ENCODE measurements at regions not wholly inside any gene's neighbourhood (a gene's known extent, or its start where the extent isn't known, plus 50 kb on each side); places are given as distances from the start of the nearest gene placed in this dataset.
"Not testable (repeated sequence)": the region's sequence is repeated elsewhere in the genome, so short reads cannot be mapped to it uniquely, and the experiment has no call there.

DNA sequence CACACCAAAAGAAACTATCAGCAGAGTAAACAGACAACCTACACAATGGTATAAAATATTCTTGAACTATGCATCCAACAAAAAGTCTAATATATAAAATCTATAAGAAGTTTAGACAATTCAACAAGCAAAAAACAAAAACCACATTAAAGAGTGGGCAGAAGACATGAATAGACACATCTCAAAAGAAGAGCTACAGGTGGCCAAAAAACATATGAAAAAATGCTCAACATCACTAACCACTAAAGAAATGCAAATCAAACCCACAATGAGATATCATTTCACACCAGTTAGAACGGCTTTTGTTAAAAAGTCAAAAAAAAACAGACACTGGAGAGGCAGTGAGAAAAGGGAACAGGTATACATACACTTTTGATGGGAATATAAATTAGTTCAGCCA, 348.9 kb upstream of the MAF start:
- H3K9me3 ChIP-seq (ENCODE audit: control insufficient read depth in 2 of 2, insufficient read depth in 1 of 2, low read depth in 1 of 2, low read length in 1 of 2): no peaks in the 10 kb centered on the region
- no peaks in the 10 kb centered on the region for H3K27me3 ChIP-seq (ENCODE audit: control insufficient read depth in 3 of 3, insufficient read depth in 3 of 3, low read length in 3 of 3)
- no peaks in the 10 kb centered on the region for H3K4me1 ChIP-seq (ENCODE audit: control insufficient read depth in 3 of 3, insufficient read depth in 2 of 3, low read depth in 1 of 3, low read length in 2 of 3)
- 68 to 94% (median 75%) methylated on average over 1 of the region's 1 CpG for WGBS, 3 donors
- no peaks in the 10 kb centered on the region for H3K36me3 ChIP-seq (ENCODE audit: control insufficient read depth in 3 of 3, insufficient read depth in 2 of 3, low read depth in 1 of 3, low read length in 3 of 3)
- DNase-seq: no peak
- H3K27ac ChIP-seq (ENCODE audit: low read depth in 1 of 3, low read length in 2 of 3): no peak overlapping the region
- FAIRE-seq: no peak
- H3K4me3 ChIP-seq (ENCODE audit: low read depth in 1 of 3, low read length in 3 of 3): no peak overlapping the region

GRCh38 chr16:79947771-79948170, 347.2 kb upstream of the MAF start:
- no peak for FAIRE-seq

GRCh38 chr16:79946252-79946651, 345.7 kb upstream of the MAF start:
- Histone ChIP-seq H3K9me3 (ENCODE audit: control insufficient read depth in 2 of 2, insufficient read depth in 1 of 2, low read depth in 1 of 2, low read length in 1 of 2) (no peaks in the 10 kb centered on the region), H3K27me3 (ENCODE audit: control insufficient read depth in 3 of 3, insufficient read depth in 3 of 3, low read length in 3 of 3) (no peaks in the 10 kb centered on the region), H3K36me3 (ENCODE audit: control insufficient read depth in 3 of 3, insufficient read depth in 2 of 3, low read depth in 1 of 3, low read length in 3 of 3) (no peaks in the 10 kb centered on the region), H3K4me3 (ENCODE audit: low read depth in 1 of 3, low read length in 3 of 3) (no peak overlapping the region), H3K27ac (ENCODE audit: low read depth in 1 of 3, low read length in 2 of 3) (no peak overlapping the region), H3K4me1 (ENCODE audit: control insufficient read depth in 3 of 3, insufficient read depth in 2 of 3, low read depth in 1 of 3, low read length in 2 of 3) (no peaks in the 10 kb centered on the region)
- 92 to 94% (median 93%) methylated on average over 2 of the region's 2 CpGs for WGBS, 3 donors
- FAIRE-seq (no peak), DNase-seq (no peak)

More at GRCh38 chr16:79947771-79948170, 347.2 kb upstream of the MAF start:
- H3K36me3 ChIP-seq (ENCODE audit: control insufficient read depth in 3 of 3, insufficient read depth in 2 of 3, low read depth in 1 of 3, low read length in 3 of 3): no peaks in the 10 kb centered on the region
- no peak overlapping the region for H3K4me3 ChIP-seq (ENCODE audit: low read depth in 1 of 3, low read length in 3 of 3)
- no peaks in the 10 kb centered on the region for H3K27me3 ChIP-seq (ENCODE audit: control insufficient read depth in 3 of 3, insufficient read depth in 3 of 3, low read length in 3 of 3)
- 66 to 68% (median 67%) methylated on average over 3 of the region's 3 CpGs for WGBS, 3 donors
- DNase-seq: no peak
- no peaks in the 10 kb centered on the region for H3K9me3 ChIP-seq (ENCODE audit: control insufficient read depth in 2 of 2, insufficient read depth in 1 of 2, low read depth in 1 of 2, low read length in 1 of 2)
- H3K27ac ChIP-seq (ENCODE audit: low read depth in 1 of 3, low read length in 2 of 3): no peak overlapping the region
- H3K4me1 ChIP-seq (ENCODE audit: control insufficient read depth in 3 of 3, insufficient read depth in 2 of 3, low read depth in 1 of 3, low read length in 2 of 3): no peaks in the 10 kb centered on the region

- WGBS, 3 donors: 66 to 86% (median 85%) methylated on average over 3 of the region's 3 CpGs
- Histone ChIP-seq H3K27ac (ENCODE audit: low read depth in 1 of 3, low read length in 2 of 3) (no peak overlapping the region), H3K27me3 (ENCODE audit: control insufficient read depth in 3 of 3, insufficient read depth in 3 of 3, low read length in 3 of 3) (no peaks in the 10 kb centered on the region), H3K4me3 (ENCODE audit: low read depth in 1 of 3, low read length in 3 of 3) (no peak overlapping the region), H3K9me3 (ENCODE audit: control insufficient read depth in 2 of 2, insufficient read depth in 1 of 2, low read depth in 1 of 2, low read length in 1 of 2) (no peaks in the 10 kb centered on the region), H3K36me3 (ENCODE audit: control insufficient read depth in 3 of 3, insufficient read depth in 2 of 3, low read depth in 1 of 3, low read length in 3 of 3) (no peaks in the 10 kb centered on the region), H3K4me1 (ENCODE audit: control insufficient read depth in 3 of 3, insufficient read depth in 2 of 3, low read depth in 1 of 3, low read length in 2 of 3) (no peaks in the 10 kb centered on the region)
- no peak for DNase-seq
- no peak for FAIRE-seq
These were observed 343.2 kb upstream of the MAF start for GRCh38 chr16:79943736-79944135.

DNA sequence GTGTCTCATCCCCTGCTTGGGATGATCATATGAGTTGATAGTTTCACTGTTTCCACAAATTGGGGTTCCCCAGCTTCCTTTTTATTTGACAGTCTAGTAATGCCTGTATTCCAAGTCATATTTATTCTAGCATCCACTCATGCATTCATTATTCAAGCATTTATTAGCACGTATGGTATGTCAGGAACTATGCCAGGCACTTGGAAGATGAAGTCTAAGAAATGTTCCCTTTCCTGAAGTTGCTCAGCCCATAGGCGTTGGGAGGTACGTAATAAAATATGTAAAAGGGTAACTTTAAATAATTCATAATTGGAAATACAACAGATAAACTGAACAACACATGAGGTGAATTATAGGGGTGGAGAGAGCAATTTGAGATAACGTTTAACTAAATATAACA, 338.0 kb upstream of the MAF start:
- Histone ChIP-seq H3K27ac (ENCODE audit: low read depth in 1 of 3, low read length in 2 of 3) (no peak overlapping the region), H3K4me1 (ENCODE audit: control insufficient read depth in 3 of 3, insufficient read depth in 2 of 3, low read depth in 1 of 3, low read length in 2 of 3) (no peaks in the 10 kb centered on the region), H3K36me3 (ENCODE audit: control insufficient read depth in 3 of 3, insufficient read depth in 2 of 3, low read depth in 1 of 3, low read length in 3 of 3) (no peaks in the 10 kb centered on the region), H3K4me3 (ENCODE audit: low read depth in 1 of 3, low read length in 3 of 3) (no peak overlapping the region), H3K27me3 (ENCODE audit: control insufficient read depth in 3 of 3, insufficient read depth in 3 of 3, low read length in 3 of 3) (no peaks in the 10 kb centered on the region), H3K9me3 (ENCODE audit: control insufficient read depth in 2 of 2, insufficient read depth in 1 of 2, low read depth in 1 of 2, low read length in 1 of 2) (no peaks in the 10 kb centered on the region)
- 71 to 81% (median 81%) methylated on average over 4 of the region's 4 CpGs for WGBS, 3 donors
- DNase-seq: no peak
- FAIRE-seq: no peak

DNA sequence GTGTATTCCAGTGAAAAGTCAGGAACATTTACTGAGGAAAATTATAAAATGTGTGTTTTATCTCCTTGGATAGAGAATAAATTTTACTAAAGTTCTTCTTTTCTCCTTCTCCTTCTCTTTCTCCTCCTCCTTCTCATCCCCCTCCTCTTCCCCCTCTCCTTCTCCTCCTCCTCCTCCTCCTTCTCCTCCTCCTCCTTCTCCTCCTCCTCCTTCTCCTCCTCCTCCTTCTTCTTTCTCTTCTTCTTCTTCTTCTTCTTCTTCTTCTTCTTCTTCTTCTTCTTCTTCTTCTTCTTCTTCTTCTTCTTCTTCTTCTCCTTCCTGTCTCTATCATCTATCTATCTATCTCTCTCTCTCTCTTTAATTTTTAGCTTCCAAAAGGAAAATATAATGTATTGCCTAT, 337.1 kb upstream of the MAF start:
- not testable (repeated sequence) for H3K27ac ChIP-seq (ENCODE audit: low read depth in 1 of 3, low read length in 2 of 3); H3K4me3 ChIP-seq (ENCODE audit: low read depth in 1 of 3, low read length in 3 of 3); FAIRE-seq; H3K9me3 ChIP-seq (ENCODE audit: control insufficient read depth in 2 of 2, insufficient read depth in 1 of 2, low read depth in 1 of 2, low read length in 1 of 2); H3K4me1 ChIP-seq (ENCODE audit: control insufficient read depth in 3 of 3, insufficient read depth in 2 of 3, low read depth in 1 of 3, low read length in 2 of 3); DNase-seq; H3K27me3 ChIP-seq (ENCODE audit: control insufficient read depth in 3 of 3, insufficient read depth in 3 of 3, low read length in 3 of 3); H3K36me3 ChIP-seq (ENCODE audit: control insufficient read depth in 3 of 3, insufficient read depth in 2 of 3, low read depth in 1 of 3, low read length in 3 of 3)

GRCh38 chr16:79933603-79934002, 333.1 kb upstream of the MAF start:
- WGBS, 3 donors: 77 to 91% (median 85%) methylated on average over 8 of the region's 8 CpGs

GRCh38 chr16:79932572-79932971, 332.0 kb upstream of the MAF start:
- DNase-seq (peak; percentile 72 to 93), FAIRE-seq (peak; percentile 64)
- no peaks in the 10 kb centered on the region for H3K36me3 ChIP-seq (ENCODE audit: control insufficient read depth in 3 of 3, insufficient read depth in 2 of 3, low read depth in 1 of 3, low read length in 3 of 3)
- H3K9me3 ChIP-seq (ENCODE audit: control insufficient read depth in 2 of 2, insufficient read depth in 1 of 2, low read depth in 1 of 2, low read length in 1 of 2): no peaks in the 10 kb centered on the region
- H3K27ac ChIP-seq (ENCODE audit: low read depth in 1 of 3, low read length in 2 of 3): peak overlapping the region in 1 of 3 donors; percentile 41
- no peak overlapping the region for H3K4me3 ChIP-seq (ENCODE audit: low read depth in 1 of 3, low read length in 3 of 3)
- H3K27me3 ChIP-seq (ENCODE audit: control insufficient read depth in 3 of 3, insufficient read depth in 3 of 3, low read length in 3 of 3): no peaks in the 10 kb centered on the region
- peaks cover 0 to 4% (median 3%) of the 10 kb centered on the region in 3 donors for H3K4me1 ChIP-seq (ENCODE audit: control insufficient read depth in 3 of 3, insufficient read depth in 2 of 3, low read depth in 1 of 3, low read length in 2 of 3)
- WGBS, 3 donors: 12 to 46% (median 27%) methylated on average over 2 of the region's 2 CpGs

More at GRCh38 chr16:79933603-79934002, 333.1 kb upstream of the MAF start:
- H3K9me3 ChIP-seq (ENCODE audit: control insufficient read depth in 2 of 2, insufficient read depth in 1 of 2, low read depth in 1 of 2, low read length in 1 of 2): no peaks in the 10 kb centered on the region
- FAIRE-seq (no peak), DNase-seq (no peak)
- H3K4me1 ChIP-seq (ENCODE audit: control insufficient read depth in 3 of 3, insufficient read depth in 2 of 3, low read depth in 1 of 3, low read length in 2 of 3): peaks cover 0 to 4% (median 3%) of the 10 kb centered on the region in 3 donors
- H3K27me3 ChIP-seq (ENCODE audit: control insufficient read depth in 3 of 3, insufficient read depth in 3 of 3, low read length in 3 of 3): no peaks in the 10 kb centered on the region
- H3K36me3 ChIP-seq (ENCODE audit: control insufficient read depth in 3 of 3, insufficient read depth in 2 of 3, low read depth in 1 of 3, low read length in 3 of 3): no peaks in the 10 kb centered on the region
- H3K4me3 ChIP-seq (ENCODE audit: low read depth in 1 of 3, low read length in 3 of 3): no peak overlapping the region
- H3K27ac ChIP-seq (ENCODE audit: low read depth in 1 of 3, low read length in 2 of 3): no peak overlapping the region

- 94 to 97% (median 96%) methylated on average over 1 of the region's 1 CpG for WGBS, 3 donors
- Histone ChIP-seq H3K27ac (ENCODE audit: low read depth in 1 of 3, low read length in 2 of 3) (no peak overlapping the region), H3K4me1 (ENCODE audit: control insufficient read depth in 3 of 3, insufficient read depth in 2 of 3, low read depth in 1 of 3, low read length in 2 of 3) (peaks cover 0 to 4% (median 3%) of the 10 kb centered on the region in 3 donors), H3K27me3 (ENCODE audit: control insufficient read depth in 3 of 3, insufficient read depth in 3 of 3, low read length in 3 of 3) (no peaks in the 10 kb centered on the region), H3K4me3 (ENCODE audit: low read depth in 1 of 3, low read length in 3 of 3) (no peak overlapping the region), H3K36me3 (ENCODE audit: control insufficient read depth in 3 of 3, insufficient read depth in 2 of 3, low read depth in 1 of 3, low read length in 3 of 3) (no peaks in the 10 kb centered on the region), H3K9me3 (ENCODE audit: control insufficient read depth in 2 of 2, insufficient read depth in 1 of 2, low read depth in 1 of 2, low read length in 1 of 2) (no peaks in the 10 kb centered on the region)
- DNase-seq (no peak), FAIRE-seq (no peak)
These were observed 331.2 kb upstream of the MAF start for GRCh38 chr16:79931721-79932120.

All from small intestine (tissue), 7 donors.